HepG2 (cell line): ENCODE measurements at regions not wholly inside any gene's neighbourhood (a gene's known extent, or its start where the extent isn't known, plus 50 kb on each side); places are given as distances from the start of the nearest gene placed in this dataset.

Experiments used
- ATAC-seq: fragments of 200-7000 bp; cut with Tn5 transposase; 3 replicates; pipeline ENCODE4 v1.9.1; 2020; ENCODE audit warnings: mild to moderate bottlenecking, moderate library complexity
- BruUV-seq: library from RNA; stranded (reverse); fragments of 400-500 nt; replicated peaks from 2 replicates; lab custom pipeline; 2021; lab: Mats Ljungman, UMichigan
- CTCF ChIA-PET: fragments of 300-600 bp; formaldehyde crosslinking; extraction: SDS; loops from one replicate; lab custom pipeline; 2021; ENCODE audit warnings: low total read pairs, inconsistent platforms, low intra/inter-chr PET ratio; lab: Yijun Ruan, JAX
- POLR2A ChIA-PET: fragments of 350-600 bp; sonication (Branson Sonifier 250); formaldehyde crosslinking; loops from one replicate; lab custom pipeline; 2020; ENCODE audit warnings: antibody characterized with exemption, inconsistent platforms; lab: Yijun Ruan, JAX
- DNase-seq: peaks from one replicate; pipeline ENCODE4 v3.0.0-alpha.2; 2015; ENCODE audit warnings: low spot score
- FAIRE-seq: peaks from 3 replicates; lab custom pipeline; 2011; peaks lifted over from hg19 to GRCh38; lab: Jason Lieb, UNC
- H2AFZ ChIP-seq: one replicate; pipeline ENCODE4 v1.6.1; 2011; ENCODE audit warnings: low read length, inconsistent platforms
- H3K27ac ChIP-seq: fragments of 300-600 bp; 3 replicates; pipeline ENCODE4 v1.8.0; 2011; ENCODE audit warnings: mixed run types, mild to moderate bottlenecking, mixed read lengths, low read length, inconsistent platforms; ENCODE audit not compliant: insufficient read depth; ENCODE audit errors: extremely low read length
- H3K27me3 ChIP-seq, 2 experiments: fragments of 200-600 bp in 1 of 2; 2 replicates in 1 of 2; 3 replicates in 1 of 2; pipeline versions ENCODE4 v1.6.0 to v1.8.0; 2011; ENCODE audit warnings: low read length in 2 of 2, mild to moderate bottlenecking in 2 of 2, moderate library complexity in 2 of 2, inconsistent platforms in 1 of 2; ENCODE audit not compliant: insufficient read depth in 2 of 2, control insufficient read depth in 1 of 2
- H3K36me3 ChIP-seq, 2 experiments: fragments of 200-600 bp in 1 of 2; replicated peaks in 1 of 2; 2 replicates in 1 of 2; 3 replicates in 1 of 2; pipeline versions ENCODE4 v1.5.1 to v1.8.0; 2011; ENCODE audit warnings: low read length in 2 of 2, inconsistent platforms in 1 of 2; ENCODE audit not compliant: insufficient read depth in 2 of 2, control insufficient read depth in 1 of 2
- H3K4me1 ChIP-seq: 2 replicates; pipeline ENCODE4 v1.5.1; 2012; ENCODE audit warnings: low read length, inconsistent platforms; ENCODE audit not compliant: insufficient read depth
- H3K4me2 ChIP-seq: 2 replicates; pipeline ENCODE4 v1.6.0; 2011; ENCODE audit warnings: low read depth, low read length, inconsistent platforms
- H3K4me3 ChIP-seq, 3 experiments: fragments of 200-600 bp in 1 of 3; sonication (generic), shearing (Covaris generic) in 1 of 3; replicated peaks in 1 of 3; 2 replicates each; pipeline ENCODE4 v1.5.1; 2011 to 2016; ENCODE audit warnings: low read length in 3 of 3, inconsistent platforms in 2 of 3, low read depth in 2 of 3, mild to moderate bottlenecking in 2 of 3, control low read depth in 1 of 3, mixed read lengths in 1 of 3; ENCODE audit not compliant: insufficient read depth in 1 of 3
- H3K79me2 ChIP-seq: one replicate; pipeline ENCODE4 v1.6.1; 2011; ENCODE audit warnings: low read length, inconsistent platforms; ENCODE audit not compliant: insufficient read depth
- H3K9ac ChIP-seq: 2 replicates; pipeline ENCODE4 v1.6.0; 2011; ENCODE audit warnings: mild to moderate bottlenecking, low read depth, low read length, inconsistent platforms; ENCODE audit not compliant: insufficient read depth
- H3K9me3 ChIP-seq: 2 replicates; pipeline ENCODE4 v1.5.1; 2012; ENCODE audit warnings: mild to moderate bottlenecking, low read length
- H4K20me1 ChIP-seq: 2 replicates; pipeline ENCODE4 v1.6.0; 2011; ENCODE audit warnings: inconsistent platforms, mild to moderate bottlenecking, low read length, moderate library complexity; ENCODE audit not compliant: insufficient read depth
- CSRNP1 ChIP-seq: sonication (generic); formaldehyde crosslinking; IDR thresholded peaks from 2 replicates; pipeline ENCODE4 v1.8.1; 2023; ENCODE audit warnings: mild to moderate bottlenecking, missing genetic modification reagents
- HNF1B ChIP-seq: sonication (generic); formaldehyde crosslinking; IDR thresholded peaks from 2 replicates; pipeline ENCODE4 v1.5.1; 2020; ENCODE audit warnings: mild to moderate bottlenecking, moderate library complexity, missing genetic modification reagents
- KDM1A ChIP-seq: IDR thresholded peaks from 2 replicates; pipeline ENCODE4 v1.6.1; 2016; ENCODE audit warnings: missing compliant biosample characterization
- MYNN ChIP-seq: sonication (generic); formaldehyde crosslinking; IDR thresholded peaks from 2 replicates; pipeline ENCODE4 v1.4.0; 2020; ENCODE audit warnings: mild to moderate bottlenecking, low read depth, missing genetic modification reagents
- NR2F6 ChIP-seq, 2 experiments: IDR thresholded peaks; 2 replicates each; pipeline ENCODE4 v1.6.1; 2016; ENCODE audit warnings: antibody characterized with exemption in 1 of 2, mild to moderate bottlenecking in 1 of 2
- PRMT3 ChIP-seq: sonication (generic); formaldehyde crosslinking; IDR thresholded peaks from 2 replicates; pipeline ENCODE4 v1.8.1; 2022; ENCODE audit warnings: low read depth, mild to moderate bottlenecking, moderate library complexity, missing genetic modification reagents, borderline replicate concordance
- ZBTB43 ChIP-seq: sonication (generic); formaldehyde crosslinking; conservative IDR thresholded peaks from 2 replicates; pipeline ENCODE4 v1.4.0; 2020; ENCODE audit warnings: missing genetic modification reagents
- ZC3H13 ChIP-seq: sonication (generic); formaldehyde crosslinking; IDR thresholded peaks from 2 replicates; pipeline ENCODE4 v1.8.1; 2023; ENCODE audit warnings: mild to moderate bottlenecking, missing genetic modification reagents, moderate library complexity
- ZFP1 ChIP-seq: IDR thresholded peaks from 2 replicates; pipeline ENCODE4 v1.6.1; 2016
- ZNF674 ChIP-seq: sonication (generic); formaldehyde crosslinking; IDR thresholded peaks from 2 replicates; pipeline ENCODE4 v1.5.0; 2020; ENCODE audit warnings: low read depth, mild to moderate bottlenecking, missing genetic modification reagents
- WGBS: methylation state at CpG from one replicate; pipeline ENCODE4 v1.1.6; 2017; ENCODE audit warnings: low lambda C conversion rate; 5-methylcytosine and 5-hydroxymethylcytosine counted together
- in situ Hi-C: cut with HindIII; loops from 2 replicates; pipeline ENCODE4 v1.10.0; 2017; ENCODE audit warnings: low pct_unique_long_range_greater_than_20kb; ENCODE audit not compliant: extremely low pct_ligation_motif_present
- intact Hi-C: fragments of 100-400 bp; cut with micrococcal nuclease; formaldehyde crosslinking; loops from one replicate; pipeline ENCODE4 v1.10.0; 2022; ENCODE audit not compliant: unreplicated experiment
- TF ChIP-seq, protein P1 (sequence below), 2 experiments: fragments of 450-650 bp in 1 of 2; sonication (generic) in 1 of 2; formaldehyde crosslinking in 1 of 2; IDR thresholded peaks; 2 replicates each; pipeline versions ENCODE4 v1.6.1 to v1.8.0; 2016 to 2022; ENCODE audit warnings: antibody characterized with exemption in 1 of 2, mild to moderate bottlenecking in 1 of 2, missing genetic modification reagents in 1 of 2

DNA sequence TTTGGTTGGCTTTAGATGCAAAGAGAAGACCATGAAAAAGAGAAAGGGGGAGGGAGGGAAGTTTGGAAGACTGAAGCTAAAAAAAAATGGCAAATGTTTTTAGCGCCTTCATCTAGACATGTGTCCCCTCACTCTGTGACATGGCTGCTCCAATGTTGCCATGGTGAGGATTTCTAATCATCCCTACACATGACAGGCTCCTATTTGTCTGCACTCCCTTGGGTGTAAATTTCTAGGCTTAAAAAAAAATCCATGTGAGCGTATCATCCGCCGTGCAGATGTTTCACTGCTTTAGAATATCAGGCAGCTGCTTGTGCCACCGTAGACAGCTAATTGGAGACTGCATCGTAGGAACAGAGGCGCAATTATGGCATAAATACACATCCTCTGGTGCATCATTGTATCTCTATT is 761.1 kb upstream of the MMS22L start:
- no peak overlapping the region for H3K9ac ChIP-seq
- intact Hi-C loops (no loop called here), in situ Hi-C loops (loop anchor here (25.0 kb wide), 1 partner anchor 793 kb away; the partner anchor contains the start of gene POU3F2)
- DNase-seq, result no peak
- BruUV-seq, result no TSS peak
- no peak overlapping the region for H2AFZ ChIP-seq
- ATAC-seq, result no peak
- no peaks in the 10 kb centered on the region for H3K9me3 ChIP-seq
- TF ChIP-seq NR2F6 (IDR thresholded peaks at IDR 0.05), result no peak
- no peak for TF ChIP-seq NR2F6 (CRISPR knock-in tag; IDR thresholded peaks at IDR 0.05)
- no peak for TF ChIP-seq KDM1A (CRISPR knock-in tag)
- TF ChIP-seq ZFP1 (CRISPR knock-in tag), result no peak
- TF ChIP-seq HNF1B (CRISPR knock-in tag), result no peak
- TF ChIP-seq ZNF674 (CRISPR knock-in tag), result no peak
- TF ChIP-seq ZC3H13 (CRISPR knock-in tag), result no peak
- TF ChIP-seq CSRNP1 (CRISPR knock-in tag), result no peak
- TF ChIP-seq ZBTB43 (CRISPR knock-in tag), result no peak
- TF ChIP-seq MYNN (CRISPR knock-in tag), result no peak
- TF ChIP-seq, protein P1, sequence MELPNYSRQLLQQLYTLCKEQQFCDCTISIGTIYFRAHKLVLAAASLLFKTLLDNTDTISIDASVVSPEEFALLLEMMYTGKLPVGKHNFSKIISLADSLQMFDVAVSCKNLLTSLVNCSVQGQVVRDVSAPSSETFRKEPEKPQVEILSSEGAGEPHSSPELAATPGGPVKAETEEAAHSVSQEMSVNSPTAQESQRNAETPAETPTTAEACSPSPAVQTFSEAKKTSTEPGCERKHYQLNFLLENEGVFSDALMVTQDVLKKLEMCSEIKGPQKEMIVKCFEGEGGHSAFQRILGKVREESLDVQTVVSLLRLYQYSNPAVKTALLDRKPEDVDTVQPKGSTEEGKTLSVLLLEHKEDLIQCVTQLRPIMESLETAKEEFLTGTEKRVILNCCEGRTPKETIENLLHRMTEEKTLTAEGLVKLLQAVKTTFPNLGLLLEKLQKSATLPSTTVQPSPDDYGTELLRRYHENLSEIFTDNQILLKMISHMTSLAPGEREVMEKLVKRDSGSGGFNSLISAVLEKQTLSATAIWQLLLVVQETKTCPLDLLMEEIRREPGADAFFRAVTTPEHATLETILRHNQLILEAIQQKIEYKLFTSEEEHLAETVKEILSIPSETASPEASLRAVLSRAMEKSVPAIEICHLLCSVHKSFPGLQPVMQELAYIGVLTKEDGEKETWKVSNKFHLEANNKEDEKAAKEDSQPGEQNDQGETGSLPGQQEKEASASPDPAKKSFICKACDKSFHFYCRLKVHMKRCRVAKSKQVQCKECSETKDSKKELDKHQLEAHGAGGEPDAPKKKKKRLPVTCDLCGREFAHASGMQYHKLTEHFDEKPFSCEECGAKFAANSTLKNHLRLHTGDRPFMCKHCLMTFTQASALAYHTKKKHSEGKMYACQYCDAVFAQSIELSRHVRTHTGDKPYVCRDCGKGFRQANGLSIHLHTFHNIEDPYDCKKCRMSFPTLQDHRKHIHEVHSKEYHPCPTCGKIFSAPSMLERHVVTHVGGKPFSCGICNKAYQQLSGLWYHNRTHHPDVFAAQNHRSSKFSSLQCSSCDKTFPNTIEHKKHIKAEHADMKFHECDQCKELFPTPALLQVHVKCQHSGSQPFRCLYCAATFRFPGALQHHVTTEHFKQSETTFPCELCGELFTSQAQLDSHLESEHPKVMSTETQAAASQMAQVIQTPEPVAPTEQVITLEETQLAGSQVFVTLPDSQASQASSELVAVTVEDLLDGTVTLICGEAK (IDR thresholded peaks at IDR 0.05), result no peak
- TF ChIP-seq, protein P1 (CRISPR knock-in tag; IDR thresholded peaks at IDR 0.05), result no peak
- TF ChIP-seq PRMT3 (CRISPR knock-in tag), result no peak
- no peak overlapping the region for H3K27ac ChIP-seq
- H3K4me1 ChIP-seq, result no peaks in the 10 kb centered on the region
- H4K20me1 ChIP-seq, result no peaks in the 10 kb centered on the region
- 1% methylated on average over 7 of the region's 7 CpGs for WGBS
- H3K4me2 ChIP-seq, result no peak overlapping the region
- no peaks in the 10 kb centered on the region for H3K27me3 ChIP-seq
- no peak for FAIRE-seq
- H3K36me3 ChIP-seq, result no peaks in the 10 kb centered on the region
- ChIA-PET CTCF (no interaction called here), POLR2A (no interaction called here)
- H3K4me3 ChIP-seq, result no peak overlapping the region
- no peaks in the 10 kb centered on the region for H3K79me2 ChIP-seq
